HG02571 (cell line): ENCODE measurements at regions not wholly inside any gene's neighbourhood (a gene's known extent, or its start where the extent isn't known, plus 50 kb on each side); places are given as distances from the start of the nearest gene placed in this dataset.
"Not testable (repeated sequence)": the region's sequence is repeated elsewhere in the genome, so short reads cannot be mapped to it uniquely, and the experiment has no call there.

Experiments
- ATAC-seq: cut with Tn5 transposase; IDR thresholded peaks from one replicate; pipeline ENCODE4 v1.9.1; 2021; ENCODE audit warnings: mild to moderate bottlenecking, moderate library complexity; ENCODE audit not compliant: unreplicated experiment

- ATAC-seq, result no peak
Observed at GRCh38 chr1:78292361-78292760, 198.4 kb upstream of the PTGFR start.

DNA sequence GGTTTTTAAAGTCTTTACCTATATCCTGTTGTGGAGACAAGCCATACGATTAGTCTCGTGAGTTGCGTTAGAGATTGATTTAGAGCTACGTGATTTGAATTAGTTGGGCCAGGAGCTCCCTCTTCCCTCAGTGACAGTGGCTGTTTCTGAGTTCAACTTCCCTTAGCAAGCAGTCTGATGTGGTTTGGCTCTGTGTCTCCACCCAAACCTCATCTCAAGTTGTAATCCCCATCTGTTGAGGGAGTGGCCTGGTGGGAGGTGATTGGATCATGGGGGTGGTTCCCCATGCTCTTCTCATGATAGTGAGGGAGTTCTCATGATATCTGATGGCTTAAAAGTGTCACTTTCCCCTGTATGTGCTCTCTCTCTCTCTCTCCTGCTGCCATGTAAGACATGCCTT lies 192.9 kb upstream of the PTGFR start:
- ATAC-seq, result no peak

DNA sequence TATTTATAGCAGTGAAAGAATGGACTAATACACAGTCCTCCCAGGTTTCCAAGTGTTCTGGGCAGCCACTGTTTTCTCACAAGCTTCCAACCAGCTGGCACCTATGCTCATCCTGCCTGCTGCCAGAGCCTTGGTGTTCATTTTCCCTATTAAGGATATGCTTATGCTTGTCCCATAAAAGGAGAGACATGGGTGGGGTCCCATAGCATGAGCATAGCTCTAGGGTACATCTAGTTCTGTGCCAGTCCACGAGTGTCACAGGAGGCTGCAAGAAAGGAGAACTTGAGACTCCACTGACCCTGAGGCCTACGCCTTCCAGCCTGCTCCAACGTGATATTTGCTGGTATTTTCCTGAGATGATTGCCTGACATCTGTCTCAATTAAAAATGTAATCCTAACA lies 192.4 kb upstream of the PTGFR start:
- ATAC-seq, result no peak

DNA sequence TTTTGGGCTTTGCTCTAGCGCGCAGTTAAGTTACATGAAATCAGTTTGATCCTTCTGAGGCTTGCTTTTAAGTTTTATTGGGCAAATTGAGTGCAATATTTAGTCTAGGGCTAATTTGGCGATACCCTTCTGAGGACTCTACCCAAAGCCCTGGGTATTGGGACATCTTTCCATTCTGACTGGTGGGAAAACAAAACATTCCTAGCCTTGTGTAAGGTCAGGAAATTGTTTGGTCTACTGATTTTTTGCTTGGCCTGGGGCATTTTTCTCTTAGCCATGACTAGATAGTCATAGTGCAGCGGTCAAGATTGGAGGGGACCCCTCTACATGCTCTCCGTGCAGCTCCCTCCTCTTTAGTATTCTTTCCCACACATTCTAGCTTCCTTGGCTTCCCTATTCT lies 189.6 kb upstream of the PTGFR start:
- no peak for ATAC-seq

DNA sequence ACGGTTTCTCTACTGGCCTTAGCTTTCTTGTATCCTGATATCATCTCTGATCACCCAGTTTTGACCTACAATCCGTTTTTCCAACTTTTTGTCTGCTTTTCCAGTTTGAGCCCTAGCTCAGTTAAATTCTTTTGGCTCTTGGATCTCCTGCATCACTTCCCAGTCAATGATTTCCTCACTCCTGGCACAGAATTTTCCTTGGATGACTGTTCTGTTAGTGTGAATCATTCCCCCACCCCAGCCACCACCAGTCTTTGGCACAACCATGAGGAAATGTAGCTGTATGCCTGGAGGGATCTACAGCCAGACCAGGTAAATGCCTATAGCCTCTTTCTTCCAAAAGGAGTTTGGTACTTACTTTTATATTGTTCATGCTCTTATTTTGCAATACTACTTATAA lies 187.2 kb upstream of the PTGFR start:
- ATAC-seq, result no peak

DNA sequence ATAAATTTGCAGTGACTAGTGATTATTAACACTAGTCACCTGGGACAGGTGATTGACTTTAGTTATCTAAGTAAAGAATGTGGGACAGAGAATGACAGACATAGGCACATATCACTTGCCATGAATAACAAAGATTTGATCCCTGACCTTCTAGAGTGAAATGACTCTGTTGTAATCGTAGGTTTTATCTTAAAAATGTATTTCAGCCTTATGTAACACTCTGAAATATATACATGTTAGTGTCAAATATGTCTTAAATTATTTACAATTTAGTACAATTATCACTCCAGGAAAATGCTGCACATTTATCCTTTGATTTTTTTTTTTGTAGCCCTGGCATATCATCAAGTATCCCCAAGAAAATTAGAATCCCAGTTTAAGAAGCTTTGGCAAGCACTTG lies 186.4 kb upstream of the PTGFR start:
- ATAC-seq, result no peak

DNA sequence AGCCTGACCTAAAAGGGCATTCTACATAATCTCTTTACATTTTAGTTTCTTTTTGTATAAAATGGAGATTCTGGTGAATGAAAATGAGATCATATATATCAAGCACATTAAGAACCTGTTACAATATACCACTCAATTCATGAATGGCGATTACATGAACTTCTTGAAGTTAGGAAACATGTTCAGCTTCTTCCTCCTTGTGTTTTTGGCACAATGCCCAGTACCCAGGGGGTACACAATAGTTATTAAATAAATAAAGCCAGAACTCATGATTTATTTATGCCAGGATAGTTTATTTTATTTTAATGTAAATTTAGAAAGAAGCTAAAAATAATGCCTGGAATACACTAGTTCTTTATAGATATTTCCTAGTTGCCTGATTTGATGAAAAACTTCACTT lies 186.0 kb upstream of the PTGFR start:
- ATAC-seq, result no peak

GRCh38 chr1:78310261-78310660 lies 180.5 kb upstream of the PTGFR start:
- ATAC-seq, result not testable (repeated sequence)

GRCh38 chr1:78318011-78318410 lies 172.8 kb upstream of the PTGFR start:
- no peak for ATAC-seq

DNA sequence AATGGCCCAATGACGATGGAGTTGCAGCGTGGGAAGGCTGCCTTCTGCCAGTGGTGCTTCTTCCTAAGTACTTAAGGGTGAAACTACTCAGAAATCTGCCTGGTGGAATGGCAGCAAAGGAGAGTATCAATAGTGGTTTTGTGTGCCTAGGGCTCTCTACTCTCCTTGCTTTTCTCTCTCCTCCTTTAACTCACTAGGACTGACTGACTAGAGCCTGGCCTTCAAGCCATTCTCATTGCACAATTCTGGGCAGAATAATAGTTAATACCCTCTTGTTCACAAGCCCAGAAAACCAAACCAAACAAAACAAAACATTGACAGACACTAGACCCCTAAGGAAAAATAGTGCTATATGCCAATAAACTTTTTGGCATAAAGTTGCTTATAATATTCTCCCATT lies 171.2 kb upstream of the PTGFR start:
- no peak for ATAC-seq

GRCh38 chr1:78322928-78323680 lies 167.7 kb upstream of the PTGFR start:
- no peak for ATAC-seq

- no peak for ATAC-seq
Observed at GRCh38 chr1:78325293-78325692, 165.5 kb upstream of the PTGFR start.

DNA sequence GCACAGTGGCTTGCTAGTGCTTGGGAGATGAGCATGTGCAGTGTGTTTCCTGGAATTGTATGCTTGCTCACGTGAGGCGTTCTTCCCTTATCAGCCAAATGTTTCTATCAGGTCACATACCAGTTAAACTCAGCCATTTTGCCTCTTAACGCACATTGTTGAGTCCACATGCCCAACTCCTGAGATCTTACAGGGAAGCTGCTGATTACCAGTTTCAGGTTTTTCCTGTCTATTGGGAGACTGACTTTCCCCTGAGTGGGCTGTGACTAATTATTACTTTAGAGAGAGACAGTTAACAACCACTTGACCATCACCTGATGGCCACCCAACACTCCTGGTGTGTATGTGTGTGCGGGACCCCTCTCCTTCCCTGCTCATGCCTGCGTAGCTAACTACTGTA lies 161.3 kb upstream of the PTGFR start:
- ATAC-seq, result no peak

- ATAC-seq, result no peak
Observed at GRCh38 chr1:78331799-78332198, 159.0 kb upstream of the PTGFR start.

GRCh38 chr1:78333502-78333901 lies 157.3 kb upstream of the PTGFR start:
- peak; percentile 83 for ATAC-seq

GRCh38 chr1:78334114-78334513 lies 156.7 kb upstream of the PTGFR start:
- ATAC-seq, result no peak

- ATAC-seq, result no peak
Observed at GRCh38 chr1:78334952-78335351, 155.8 kb upstream of the PTGFR start.

DNA sequence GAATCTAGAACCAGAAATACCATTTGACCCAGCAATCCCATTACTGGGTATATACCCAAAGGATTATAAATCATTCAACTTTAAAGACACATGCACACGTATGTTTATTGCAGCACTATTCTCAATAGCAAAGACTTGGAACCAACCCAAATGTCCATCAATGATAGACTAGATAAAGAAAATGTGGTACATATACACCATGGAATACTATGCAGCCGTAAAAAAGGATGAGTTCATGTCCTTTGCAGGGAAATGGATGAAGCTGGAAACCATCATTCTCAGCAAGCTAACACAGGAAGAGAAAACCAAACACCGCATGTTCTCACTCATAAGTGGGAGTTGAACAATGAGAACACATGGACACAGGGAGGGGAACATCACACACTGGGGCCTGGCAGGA lies 154.0 kb upstream of the PTGFR start:
- not testable (repeated sequence) for ATAC-seq

GRCh38 chr1:78339490-78339889 lies 151.3 kb upstream of the PTGFR start:
- ATAC-seq, result no peak

DNA sequence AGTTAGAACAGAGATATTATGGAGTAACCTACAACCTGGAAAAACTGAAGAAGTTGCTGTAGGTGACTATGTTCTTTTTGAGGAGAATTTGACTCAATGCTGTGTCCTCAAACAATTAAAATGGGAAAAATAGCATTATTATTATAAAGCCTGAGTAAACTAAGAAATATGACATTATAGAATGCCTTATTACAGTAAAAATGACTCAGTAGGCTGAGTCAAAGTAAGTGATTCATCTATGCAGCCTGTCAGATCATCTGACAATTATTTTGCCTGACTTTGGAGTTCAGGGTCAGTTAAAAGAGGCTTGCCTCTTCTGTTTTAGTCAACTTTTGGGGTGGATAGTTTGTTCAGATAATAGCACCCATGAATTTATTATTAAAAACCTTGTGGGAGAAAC lies 150.8 kb upstream of the PTGFR start:
- no peak for ATAC-seq

GRCh38 chr1:78348496-78349284 lies 142.1 kb upstream of the PTGFR start:
- ATAC-seq, result no peak

GRCh38 chr1:78351551-78352216 lies 139.1 kb upstream of the PTGFR start:
- no peak for ATAC-seq
